A549 (cell line): ENCODE measurements at regions not wholly inside any gene's neighbourhood (a gene's known extent, or its start where the extent isn't known, plus 50 kb on each side); places are given as distances from the start of the nearest gene placed in this dataset.
"Not testable (repeated sequence)": the region's sequence is repeated elsewhere in the genome, so short reads cannot be mapped to it uniquely, and the experiment has no call there.

Experiments
- GATA3 ChIP-seq: IDR thresholded peaks from 2 replicates; pipeline ENCODE4 v1.6.1; 2012; ENCODE audit warnings: borderline replicate concordance
- SREBF2 ChIP-seq: fragments of 450-650 bp; IDR thresholded peaks from 2 replicates; pipeline ENCODE4 v1.6.1; 2014; ENCODE audit warnings: mild to moderate bottlenecking, moderate library complexity
- USF2 ChIP-seq: fragments of 450-650 bp; IDR thresholded peaks from 2 replicates; pipeline ENCODE4 v1.6.1; 2014; ENCODE audit warnings: antibody characterized with exemption
- TF ChIP-seq, protein P1 (sequence below): fragments of >200 bp; sonication (Bioruptor Twin); formaldehyde crosslinking; IDR thresholded peaks from 3 replicates; pipeline ENCODE4 v1.5.1; 2016

GRCh38 chr21:5243257-5243656, 5278.1 kb upstream of the TPTE start:
- TF ChIP-seq, protein P1, sequence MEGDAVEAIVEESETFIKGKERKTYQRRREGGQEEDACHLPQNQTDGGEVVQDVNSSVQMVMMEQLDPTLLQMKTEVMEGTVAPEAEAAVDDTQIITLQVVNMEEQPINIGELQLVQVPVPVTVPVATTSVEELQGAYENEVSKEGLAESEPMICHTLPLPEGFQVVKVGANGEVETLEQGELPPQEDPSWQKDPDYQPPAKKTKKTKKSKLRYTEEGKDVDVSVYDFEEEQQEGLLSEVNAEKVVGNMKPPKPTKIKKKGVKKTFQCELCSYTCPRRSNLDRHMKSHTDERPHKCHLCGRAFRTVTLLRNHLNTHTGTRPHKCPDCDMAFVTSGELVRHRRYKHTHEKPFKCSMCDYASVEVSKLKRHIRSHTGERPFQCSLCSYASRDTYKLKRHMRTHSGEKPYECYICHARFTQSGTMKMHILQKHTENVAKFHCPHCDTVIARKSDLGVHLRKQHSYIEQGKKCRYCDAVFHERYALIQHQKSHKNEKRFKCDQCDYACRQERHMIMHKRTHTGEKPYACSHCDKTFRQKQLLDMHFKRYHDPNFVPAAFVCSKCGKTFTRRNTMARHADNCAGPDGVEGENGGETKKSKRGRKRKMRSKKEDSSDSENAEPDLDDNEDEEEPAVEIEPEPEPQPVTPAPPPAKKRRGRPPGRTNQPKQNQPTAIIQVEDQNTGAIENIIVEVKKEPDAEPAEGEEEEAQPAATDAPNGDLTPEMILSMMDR, result not testable (repeated sequence)
- TF ChIP-seq USF2, GATA3, SREBF2: not testable (repeated sequence)
